NCI-H2107 treated with DMSO at 0.1 percent for 48 hours (cell line): ENCODE measurements at regions not wholly inside any gene's neighbourhood (a gene's known extent, or its start where the extent isn't known, plus 50 kb on each side); places are given as distances from the start of the nearest gene placed in this dataset.

ENCODE experiments used
- DNase-seq: peaks from one replicate; lab custom pipeline; 2025; ENCODE audit not compliant: unreplicated experiment; lab: John Stamatoyannopoulos, UW

DNA sequence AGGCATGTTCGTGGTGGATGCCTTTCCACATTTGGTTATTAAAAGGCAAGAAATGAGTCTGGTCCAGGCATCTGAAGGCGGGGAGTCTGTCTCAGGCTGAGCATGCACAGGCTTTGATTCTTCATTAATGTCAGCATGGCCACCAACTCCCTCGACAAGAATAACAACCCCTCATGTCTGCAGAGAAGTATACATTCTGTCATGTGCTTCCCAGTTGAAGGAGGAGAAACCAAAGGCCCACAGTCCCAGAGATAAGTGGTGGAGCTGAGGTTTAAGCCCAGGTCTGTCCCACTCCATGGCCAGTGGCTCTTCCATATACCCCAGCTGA lies 61.6 kb upstream of the LAPTM5 start:
- no peak for DNase-seq

DNA sequence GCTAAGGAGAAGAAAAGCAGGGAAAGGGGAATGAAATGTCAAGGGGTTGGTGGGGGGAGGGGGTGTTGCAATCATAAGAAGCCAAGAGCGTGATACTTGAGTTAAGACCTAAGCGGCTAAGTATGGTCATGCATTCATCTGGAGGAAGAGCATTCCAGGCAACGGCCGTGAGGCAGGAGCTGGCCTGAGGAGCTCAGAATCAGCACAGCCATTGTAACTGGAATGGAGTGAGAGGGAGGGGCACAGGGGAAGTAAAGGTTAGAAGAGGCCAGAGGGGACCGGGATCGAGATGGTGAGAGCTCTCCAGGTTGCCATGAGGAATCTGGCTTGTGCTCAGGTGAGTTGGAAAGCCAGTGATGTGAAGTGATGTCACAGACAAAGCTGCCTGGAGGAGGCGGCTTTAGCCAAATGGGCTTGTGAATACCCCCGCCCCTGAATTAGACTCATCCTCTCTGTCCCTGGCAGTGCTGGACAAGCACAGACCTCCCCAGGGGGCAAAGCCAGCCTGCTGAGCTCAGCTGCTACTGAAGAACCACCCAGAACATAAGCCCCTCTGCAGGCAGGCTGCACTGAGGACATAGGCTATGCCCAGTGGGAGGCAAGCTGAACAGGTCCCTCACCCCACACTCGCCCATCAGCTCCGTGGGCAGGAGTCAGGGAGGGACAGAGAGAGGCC lies 61.1 kb upstream of the LAPTM5 start:
- DNase-seq, result no peak

DNA sequence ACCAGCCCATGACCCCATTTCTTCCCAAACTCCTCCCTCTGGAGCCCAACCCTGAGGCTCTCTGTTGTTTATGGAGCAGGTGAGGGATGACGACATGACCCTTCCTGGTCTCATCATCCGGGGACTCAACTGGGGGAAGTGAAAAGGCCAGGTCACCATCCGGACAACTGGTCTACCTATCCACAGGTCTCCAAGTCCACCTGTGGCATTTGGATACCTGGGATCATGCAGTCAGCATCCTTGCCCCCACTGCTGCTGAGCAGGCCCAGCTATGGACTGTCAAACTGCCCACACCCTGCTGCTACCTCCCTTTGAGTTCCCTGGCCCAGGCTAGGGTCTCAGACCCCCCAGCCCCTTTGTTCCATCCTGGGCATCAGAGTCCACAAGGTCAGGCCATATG lies 60.0 kb upstream of the LAPTM5 start:
- no peak for DNase-seq

- DNase-seq, result no peak
These were observed 59.5 kb upstream of the LAPTM5 start for GRCh38 chr1:30817077-30817438.

- no peak for DNase-seq
These were observed 58.9 kb upstream of the LAPTM5 start for GRCh38 chr1:30816211-30817076.

- no peak for DNase-seq
These were observed 58.0 kb upstream of the LAPTM5 start for GRCh38 chr1:30815556-30815955.

DNA sequence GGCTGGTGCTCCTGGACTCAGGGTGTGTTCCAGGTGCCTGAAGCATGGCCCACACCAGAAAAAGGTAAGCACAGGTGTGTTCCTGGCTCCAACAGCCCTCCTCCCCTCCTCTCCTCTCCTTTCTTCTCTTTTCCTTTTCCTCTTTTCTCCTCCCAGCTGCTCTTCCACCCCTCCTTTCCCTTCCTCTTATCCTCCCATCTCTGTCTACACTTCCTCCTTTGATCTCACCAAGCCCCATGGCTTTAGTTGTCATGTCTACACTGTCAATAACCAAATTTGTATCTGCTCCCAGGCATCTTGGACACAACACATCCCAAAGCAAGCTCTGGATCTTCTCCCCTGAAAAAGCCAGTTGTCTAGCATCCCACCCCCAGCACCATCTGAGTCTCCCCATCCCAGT lies 56.7 kb upstream of the LAPTM5 start:
- no peak for DNase-seq

- DNase-seq, result no peak
These were observed 54.5 kb upstream of the LAPTM5 start for GRCh38 chr1:30812076-30812475.

GRCh38 chr1:30811187-30811586 lies 53.6 kb upstream of the LAPTM5 start:
- no peak for DNase-seq

- DNase-seq, result no peak
These were observed 53.0 kb upstream of the LAPTM5 start for GRCh38 chr1:30810416-30811080.

- DNase-seq, result no peak
These were observed 52.1 kb upstream of the LAPTM5 start for GRCh38 chr1:30809514-30810263.

DNA sequence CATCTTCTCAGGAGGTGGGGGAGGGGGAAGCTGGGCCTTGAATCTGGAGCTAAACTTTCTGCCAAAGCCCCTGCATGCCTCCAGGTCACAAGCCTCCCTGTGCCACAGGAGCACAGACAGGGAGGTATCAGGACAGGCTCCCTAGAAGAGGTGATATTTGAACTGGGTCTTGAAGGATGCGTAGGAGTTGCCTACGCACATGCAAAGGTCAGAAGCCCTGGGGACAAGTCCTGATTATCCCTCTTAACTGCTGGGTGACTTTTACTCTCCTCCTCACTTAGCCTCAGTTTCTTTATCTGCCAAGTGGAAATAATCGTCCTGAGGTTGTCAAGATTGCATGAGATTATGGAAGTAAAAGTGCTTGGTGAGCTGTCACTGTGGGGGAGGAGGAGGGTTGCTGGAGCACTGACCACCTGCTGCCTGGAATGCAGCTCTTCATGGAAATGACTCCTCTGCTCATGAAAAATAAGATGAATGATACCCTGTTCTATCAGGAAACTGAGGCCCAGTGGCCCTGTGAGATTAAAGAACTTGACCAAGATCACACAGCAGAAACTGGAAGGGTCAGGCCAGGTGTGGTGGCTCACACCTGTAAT lies 50.6 kb upstream of the LAPTM5 start:
- no peak for DNase-seq

DNA sequence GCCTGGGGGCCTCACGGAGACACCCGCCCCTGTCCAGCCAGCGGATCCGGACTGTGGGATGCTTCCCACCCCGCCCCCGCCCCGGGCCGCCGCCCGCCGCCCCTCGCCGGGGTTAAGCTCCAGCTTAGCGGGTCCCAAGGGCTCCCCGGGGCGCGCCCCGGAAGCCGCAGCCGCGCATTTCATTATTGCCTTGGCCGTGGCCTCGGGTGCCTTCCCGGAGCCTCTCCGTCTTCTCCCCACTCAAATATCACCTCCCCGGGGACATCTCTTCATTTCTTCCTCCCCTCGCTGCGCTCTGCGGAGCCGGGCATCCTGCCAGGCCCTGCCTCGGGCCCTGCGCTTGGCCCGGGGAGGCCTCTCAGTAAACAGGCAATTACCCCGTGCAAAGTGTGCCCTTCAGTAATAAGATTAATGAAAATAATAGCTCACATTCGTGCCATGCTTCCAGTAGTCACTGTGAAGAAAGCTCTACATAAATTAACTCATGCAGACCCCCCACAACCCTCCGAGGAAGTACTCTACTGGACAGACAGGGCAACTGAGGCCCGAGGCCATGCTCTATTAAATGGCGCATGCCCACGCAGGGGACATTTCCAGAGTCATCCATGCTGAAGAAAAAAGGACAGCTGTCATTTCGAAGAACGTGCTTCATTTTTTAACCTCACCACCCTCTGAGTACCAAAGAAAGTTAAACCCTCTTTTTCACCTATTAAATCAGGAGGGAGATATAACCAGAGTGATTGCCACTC lies 49.9 kb upstream of the LAPTM5 start:
- DNase-seq, result peak; percentile 92
